Fibroblast of lung (primary cell): ENCODE measurements at regions not wholly inside any gene's neighbourhood (a gene's known extent, or its start where the extent isn't known, plus 50 kb on each side); places are given as distances from the start of the nearest gene placed in this dataset.

Experiments
- DNase-seq, 2 donors: peaks; one replicate each; pipeline versions ENCODE4 v3.0.0 to v3.0.0-alpha.2; 2010; ENCODE audit warnings: low read depth in 2 of 2
- H2AFZ ChIP-seq: 2 replicates; pipeline ENCODE4 v1.5.1; 2012; ENCODE audit warnings: low read length, control low read depth, inconsistent platforms
- H3K27ac ChIP-seq: 2 replicates; pipeline ENCODE4 v1.5.1; 2011; ENCODE audit warnings: low read length, control low read depth; ENCODE audit not compliant: insufficient read depth
- H3K27me3 ChIP-seq: 2 replicates; pipeline ENCODE4 v1.5.1; 2011; ENCODE audit warnings: mild to moderate bottlenecking, low read length; ENCODE audit not compliant: control insufficient read depth, insufficient read depth
- H3K36me3 ChIP-seq: 2 replicates; pipeline ENCODE4 v1.5.1; 2011; ENCODE audit warnings: low read length; ENCODE audit not compliant: control insufficient read depth, insufficient read depth
- H3K4me1 ChIP-seq: 2 replicates; pipeline ENCODE4 v1.5.1; 2011; ENCODE audit warnings: low read length; ENCODE audit not compliant: control insufficient read depth, insufficient read depth; ENCODE audit errors: extremely low read depth
- H3K4me2 ChIP-seq: 2 replicates; pipeline ENCODE4 v1.5.1; 2011; ENCODE audit warnings: low read length, control low read depth; ENCODE audit not compliant: insufficient read depth; ENCODE audit errors: extremely low read depth
- H3K4me3 ChIP-seq, 4 experiments: fragments of 200-600 bp in 1 of 4; sonication (generic) in 1 of 4; replicated peaks in 1 of 4; 2 replicates each; pipeline ENCODE4 v1.5.1; 2011 to 2016; ENCODE audit warnings: low read length in 4 of 4, low read depth in 3 of 4, mild to moderate bottlenecking in 3 of 4, control low read depth in 2 of 4, inconsistent platforms in 1 of 4, mixed read lengths in 1 of 4; ENCODE audit not compliant: insufficient read depth in 1 of 4; ENCODE audit errors: control extremely low read depth in 1 of 4
- H3K79me2 ChIP-seq: 2 replicates; pipeline ENCODE4 v1.5.1; 2012; ENCODE audit warnings: mild to moderate bottlenecking, low read length, inconsistent platforms; ENCODE audit not compliant: control insufficient read depth, insufficient read depth
- H3K9ac ChIP-seq: 2 replicates; pipeline ENCODE4 v1.5.1; 2011; ENCODE audit warnings: mild to moderate bottlenecking, low read length, control low read depth; ENCODE audit not compliant: insufficient read depth
- H3K9me3 ChIP-seq: 2 replicates; pipeline ENCODE4 v1.5.1; 2012; ENCODE audit warnings: low read depth, low read length; ENCODE audit not compliant: control insufficient read depth, insufficient read depth
- H4K20me1 ChIP-seq: 2 replicates; pipeline ENCODE4 v1.5.1; 2011; ENCODE audit warnings: low read length; ENCODE audit not compliant: control insufficient read depth, insufficient read depth; ENCODE audit errors: extremely low read depth
- EZH2 ChIP-seq: IDR thresholded peaks from 2 replicates; pipeline ENCODE4 v1.5.1; 2012; ENCODE audit warnings: low read length, control low read depth, mild to moderate bottlenecking; ENCODE audit errors: missing control alignments
- TF ChIP-seq, protein P1 (sequence below), 2 donors: IDR thresholded peaks in 1 of 2; conservative IDR thresholded peaks in 1 of 2; 1 replicate in 1 of 2; 2 replicates in 1 of 2; pipeline ENCODE4 v1.5.1; 2011 to 2012; ENCODE audit warnings: low read length in 2 of 2, control low read depth in 1 of 2, inconsistent platforms in 1 of 2, low read depth in 1 of 2, mild to moderate bottlenecking in 1 of 2

DNA sequence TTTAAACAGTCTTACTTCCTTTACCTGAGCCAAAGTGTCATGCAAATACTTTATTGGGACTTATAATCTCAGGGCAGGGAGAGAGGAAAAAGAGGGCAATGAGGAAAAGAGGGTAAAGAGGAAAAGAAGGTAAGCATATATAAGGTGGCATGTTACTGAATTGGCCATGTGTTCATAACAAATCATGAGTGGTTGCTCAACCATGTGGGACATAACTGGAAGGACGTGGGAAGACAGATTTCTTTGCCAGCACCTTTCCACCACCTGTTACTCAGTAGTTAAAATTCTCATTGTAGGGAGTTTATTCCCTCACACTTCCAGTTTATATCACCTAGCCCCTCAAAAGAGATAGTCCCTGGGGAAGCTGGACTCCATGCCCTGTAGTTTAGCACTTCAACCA is 54.7 kb upstream of the TPRG1 start:
- no peaks in the 10 kb centered on the region for H4K20me1 ChIP-seq
- H3K4me1 ChIP-seq = no peaks in the 10 kb centered on the region
- no peak overlapping the region for H2AFZ ChIP-seq
- H3K36me3 ChIP-seq = no peaks in the 10 kb centered on the region
- H3K79me2 ChIP-seq = no peaks in the 10 kb centered on the region
- DNase-seq = no peak
- no peaks in the 10 kb centered on the region for H3K9me3 ChIP-seq
- no peak overlapping the region for H3K4me2 ChIP-seq
- no peak overlapping the region for H3K27ac ChIP-seq
- H3K9ac ChIP-seq = no peak overlapping the region
- H3K27me3 ChIP-seq = no peaks in the 10 kb centered on the region
- TF ChIP-seq EZH2 = no peak
- TF ChIP-seq, protein P1, sequence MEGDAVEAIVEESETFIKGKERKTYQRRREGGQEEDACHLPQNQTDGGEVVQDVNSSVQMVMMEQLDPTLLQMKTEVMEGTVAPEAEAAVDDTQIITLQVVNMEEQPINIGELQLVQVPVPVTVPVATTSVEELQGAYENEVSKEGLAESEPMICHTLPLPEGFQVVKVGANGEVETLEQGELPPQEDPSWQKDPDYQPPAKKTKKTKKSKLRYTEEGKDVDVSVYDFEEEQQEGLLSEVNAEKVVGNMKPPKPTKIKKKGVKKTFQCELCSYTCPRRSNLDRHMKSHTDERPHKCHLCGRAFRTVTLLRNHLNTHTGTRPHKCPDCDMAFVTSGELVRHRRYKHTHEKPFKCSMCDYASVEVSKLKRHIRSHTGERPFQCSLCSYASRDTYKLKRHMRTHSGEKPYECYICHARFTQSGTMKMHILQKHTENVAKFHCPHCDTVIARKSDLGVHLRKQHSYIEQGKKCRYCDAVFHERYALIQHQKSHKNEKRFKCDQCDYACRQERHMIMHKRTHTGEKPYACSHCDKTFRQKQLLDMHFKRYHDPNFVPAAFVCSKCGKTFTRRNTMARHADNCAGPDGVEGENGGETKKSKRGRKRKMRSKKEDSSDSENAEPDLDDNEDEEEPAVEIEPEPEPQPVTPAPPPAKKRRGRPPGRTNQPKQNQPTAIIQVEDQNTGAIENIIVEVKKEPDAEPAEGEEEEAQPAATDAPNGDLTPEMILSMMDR (conservative IDR thresholded peaks at IDR 0.05 in 1 of 2, IDR thresholded peaks at IDR 0.05 in 1 of 2; ENCODE audit: low read depth in 1 of 2, low read length in 2 of 2) = no peak
- H3K4me3 ChIP-seq = no peak overlapping the region

DNA sequence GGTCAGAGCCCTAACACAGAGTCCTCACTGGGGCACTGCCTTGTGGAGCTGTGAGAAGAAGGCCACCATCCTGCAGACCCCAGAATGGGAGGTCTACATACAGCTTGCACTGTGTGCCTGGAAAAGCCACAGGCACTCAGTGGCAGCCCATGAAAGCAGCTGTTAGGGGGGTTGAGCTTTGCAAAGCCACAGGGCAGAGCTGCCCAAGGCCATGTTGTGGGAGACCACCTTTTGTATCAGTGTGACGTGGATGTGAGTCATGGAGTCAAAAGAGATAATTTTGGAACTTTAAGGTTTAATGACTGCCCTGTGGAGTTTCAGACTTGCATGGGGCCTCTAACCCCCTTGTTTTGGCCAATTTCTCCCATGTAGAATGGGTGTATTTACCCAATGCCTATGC is 52.9 kb upstream of the TPRG1 start:
- Histone ChIP-seq H3K9me3 (no peaks in the 10 kb centered on the region), H3K36me3 (no peaks in the 10 kb centered on the region), H3K79me2 (no peaks in the 10 kb centered on the region), H3K9ac (no peak overlapping the region), H3K4me1 (no peaks in the 10 kb centered on the region), H4K20me1 (no peaks in the 10 kb centered on the region), H3K4me2 (no peak overlapping the region), H3K27ac (no peak overlapping the region), H3K4me3 (no peak overlapping the region), H3K27me3 (no peaks in the 10 kb centered on the region), H2AFZ (no peak overlapping the region)
- TF ChIP-seq, protein P1 (conservative IDR thresholded peaks at IDR 0.05 in 1 of 2, IDR thresholded peaks at IDR 0.05 in 1 of 2; ENCODE audit: low read depth in 1 of 2, low read length in 2 of 2) = no peak
- no peak for TF ChIP-seq EZH2
- no peak for DNase-seq

DNA sequence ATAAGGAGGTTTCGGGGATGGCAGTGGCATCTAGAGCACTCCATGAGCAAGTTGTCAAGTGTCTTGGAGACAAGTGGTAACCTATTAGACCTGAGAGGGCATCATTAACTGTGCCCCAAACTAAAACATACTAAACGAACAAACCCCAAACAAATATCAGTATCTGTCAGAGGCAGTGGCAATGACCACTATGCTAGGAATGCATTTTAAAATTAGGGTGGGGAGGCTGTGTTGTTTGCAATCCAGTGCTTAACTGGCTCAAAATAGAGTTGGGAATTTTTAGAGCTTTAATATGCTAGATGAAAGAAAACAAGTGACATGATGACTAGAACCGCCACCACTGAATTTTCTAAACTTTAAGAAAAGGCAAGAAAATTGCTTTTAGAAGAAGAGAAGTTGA is 51.8 kb upstream of the TPRG1 start:
- Histone ChIP-seq H3K9me3 (no peaks in the 10 kb centered on the region), H4K20me1 (no peaks in the 10 kb centered on the region), H3K27ac (no peak overlapping the region), H2AFZ (no peak overlapping the region), H3K27me3 (no peaks in the 10 kb centered on the region), H3K4me2 (no peak overlapping the region), H3K9ac (no peak overlapping the region), H3K4me1 (no peaks in the 10 kb centered on the region), H3K4me3 (no peak overlapping the region), H3K79me2 (no peaks in the 10 kb centered on the region), H3K36me3 (no peaks in the 10 kb centered on the region)
- TF ChIP-seq EZH2 = no peak
- TF ChIP-seq, protein P1 (conservative IDR thresholded peaks at IDR 0.05 in 1 of 2, IDR thresholded peaks at IDR 0.05 in 1 of 2; ENCODE audit: low read depth in 1 of 2, low read length in 2 of 2) = no peak
- DNase-seq = no peak
